ENCODE measurements at regions not wholly inside any gene's neighbourhood (a gene's known extent, or its start where the extent isn't known, plus 50 kb on each side); places are given as distances from the start of the nearest gene placed in this dataset.

- TF ChIP-seq GATA3 (IDR thresholded peaks at IDR 0.05; ENCODE audit: low read depth, low read length): no peak
- TF ChIP-seq GATA2 (IDR thresholded peaks at IDR 0.05; ENCODE audit: low read depth, low read length): no peak
Observed at GRCh38 chr2:19719540-19719939, 182.2 kb downstream of the TTC32 start.
